HEK293T (cell line): ENCODE measurements at regions not wholly inside any gene's neighbourhood (a gene's known extent, or its start where the extent isn't known, plus 50 kb on each side); places are given as distances from the start of the nearest gene placed in this dataset.

Experiments used
- CTCF ChIA-PET: fragments of 350-600 bp; formaldehyde crosslinking; extraction: SDS; loops from one replicate; lab custom pipeline; 2021; ENCODE audit warnings: antibody characterized with exemption, inconsistent platforms; lab: Yijun Ruan, JAX
- POLR2A ChIA-PET: fragments of 350-600 bp; formaldehyde crosslinking; extraction: SDS; loops from one replicate; lab custom pipeline; 2020; ENCODE audit warnings: antibody characterized with exemption, inconsistent platforms; lab: Yijun Ruan, JAX
- DNase-seq: peaks from one replicate; pipeline ENCODE4 v3.0.0; 2012; ENCODE audit warnings: mixed read lengths; ENCODE audit errors: extremely low spot score
- ARNT ChIP-seq: fragments of 450-650 bp; IDR thresholded peaks from 2 replicates; pipeline ENCODE4 v1.6.1; 2017; ENCODE audit warnings: mild to moderate bottlenecking
- BHLHE40 ChIP-seq: fragments of 450-650 bp; IDR thresholded peaks from 2 replicates; pipeline ENCODE4 v1.6.1; 2016; ENCODE audit warnings: mild to moderate bottlenecking, moderate library complexity, borderline replicate concordance
- CTBP1 ChIP-seq: fragments of 450-650 bp; IDR thresholded peaks from 2 replicates; pipeline ENCODE4 v1.6.1; 2016; ENCODE audit warnings: borderline replicate concordance
- ELF4 ChIP-seq: fragments of 450-650 bp; IDR thresholded peaks from 2 replicates; pipeline ENCODE4 v1.6.1; 2017; ENCODE audit warnings: antibody characterized with exemption
- FOXA1 ChIP-seq: fragments of 450-650 bp; IDR thresholded peaks from 2 replicates; pipeline ENCODE4 v1.6.1; 2016; ENCODE audit warnings: mild to moderate bottlenecking
- FOXK2 ChIP-seq: fragments of 450-650 bp; IDR thresholded peaks from 2 replicates; pipeline ENCODE4 v1.6.1; 2016; ENCODE audit warnings: mild to moderate bottlenecking
- FOXM1 ChIP-seq: fragments of 450-650 bp; IDR thresholded peaks from 2 replicates; pipeline ENCODE4 v1.6.1; 2017; ENCODE audit warnings: mild to moderate bottlenecking, borderline replicate concordance
- HDGF ChIP-seq: fragments of 450-650 bp; IDR thresholded peaks from 2 replicates; pipeline ENCODE4 v1.6.1; 2017; ENCODE audit warnings: antibody characterized with exemption, borderline replicate concordance
- L3MBTL2 ChIP-seq: fragments of 450-650 bp; conservative IDR thresholded peaks from 2 replicates; pipeline ENCODE4 v1.6.1; 2016; ENCODE audit warnings: mild to moderate bottlenecking
- LEF1 ChIP-seq: fragments of 450-650 bp; IDR thresholded peaks from 2 replicates; pipeline ENCODE4 v1.6.1; 2017; ENCODE audit warnings: mild to moderate bottlenecking, borderline replicate concordance
- NFRKB ChIP-seq: fragments of 450-650 bp; IDR thresholded peaks from 2 replicates; pipeline ENCODE4 v1.6.1; 2016; ENCODE audit warnings: mild to moderate bottlenecking, moderate library complexity
- SP1 ChIP-seq: fragments of 450-650 bp; IDR thresholded peaks from 2 replicates; pipeline ENCODE4 v1.6.1; 2017
- SUZ12 ChIP-seq: fragments of 450-650 bp; IDR thresholded peaks from 2 replicates; pipeline ENCODE4 v1.6.1; 2016; ENCODE audit warnings: mild to moderate bottlenecking
- TARDBP ChIP-seq: fragments of 450-650 bp; IDR thresholded peaks from 2 replicates; pipeline ENCODE4 v1.6.1; 2016
- ZNF384 ChIP-seq: fragments of 450-650 bp; IDR thresholded peaks from 2 replicates; pipeline ENCODE4 v1.6.1; 2016
- TF ChIP-seq, protein P1 (sequence below): fragments of 450-650 bp; IDR thresholded peaks from 2 replicates; pipeline ENCODE4 v1.6.1; 2016

DNA sequence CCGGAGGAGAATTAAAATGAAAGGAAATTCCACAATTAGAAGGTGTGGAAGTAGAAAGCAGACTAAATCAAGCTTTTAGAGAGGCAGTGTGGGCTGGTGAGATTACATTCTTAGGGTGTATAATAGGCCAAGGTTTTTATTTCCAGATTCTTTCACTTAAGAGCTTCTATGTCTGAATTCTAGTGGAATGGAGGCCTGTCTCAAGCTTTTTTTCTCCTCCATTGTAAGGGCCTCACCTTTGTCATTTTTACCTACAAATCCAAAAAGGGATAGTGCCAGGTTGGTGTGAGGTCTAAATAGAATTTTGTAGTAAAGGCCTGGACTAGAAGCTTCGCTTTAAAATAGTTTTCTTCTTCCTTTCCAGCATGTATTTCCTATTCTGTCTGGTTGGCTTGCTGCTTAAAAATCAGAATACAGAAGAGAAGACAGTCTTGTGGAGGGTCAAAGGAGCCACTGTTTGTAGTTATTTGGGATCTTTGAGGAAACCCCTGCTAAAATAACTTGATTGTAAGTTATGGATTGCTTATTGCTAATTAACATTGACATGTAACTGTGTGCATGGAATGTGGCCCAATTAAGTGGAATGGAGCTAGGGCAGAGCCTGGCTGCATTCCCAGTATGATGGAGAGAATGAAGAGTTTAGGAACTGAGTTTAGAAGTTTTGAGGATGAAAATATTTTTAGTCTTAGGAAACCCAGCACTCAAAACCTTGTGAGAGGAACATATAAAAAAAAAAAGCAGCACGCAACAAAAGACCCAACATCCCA lies 162.5 kb upstream of the B3GALT2 start:
- POLR2A ChIA-PET = no interaction called here
- no peak for TF ChIP-seq BHLHE40
- TF ChIP-seq ARNT = no peak
- no peak for TF ChIP-seq LEF1
- TF ChIP-seq FOXA1 = no peak
- TF ChIP-seq CTBP1 = no peak
- TF ChIP-seq FOXM1 = no peak
- no peak for TF ChIP-seq HDGF
- no peak for TF ChIP-seq NFRKB
- TF ChIP-seq L3MBTL2 = no peak
- TF ChIP-seq, protein P1, sequence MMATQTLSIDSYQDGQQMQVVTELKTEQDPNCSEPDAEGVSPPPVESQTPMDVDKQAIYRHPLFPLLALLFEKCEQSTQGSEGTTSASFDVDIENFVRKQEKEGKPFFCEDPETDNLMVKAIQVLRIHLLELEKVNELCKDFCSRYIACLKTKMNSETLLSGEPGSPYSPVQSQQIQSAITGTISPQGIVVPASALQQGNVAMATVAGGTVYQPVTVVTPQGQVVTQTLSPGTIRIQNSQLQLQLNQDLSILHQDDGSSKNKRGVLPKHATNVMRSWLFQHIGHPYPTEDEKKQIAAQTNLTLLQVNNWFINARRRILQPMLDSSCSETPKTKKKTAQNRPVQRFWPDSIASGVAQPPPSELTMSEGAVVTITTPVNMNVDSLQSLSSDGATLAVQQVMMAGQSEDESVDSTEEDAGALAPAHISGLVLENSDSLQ = no peak
- TF ChIP-seq SP1 = no peak
- TF ChIP-seq FOXK2 = no peak
- TF ChIP-seq TARDBP = no peak
- TF ChIP-seq ELF4 = no peak
- no peak for TF ChIP-seq SUZ12
- TF ChIP-seq ZNF384 = no peak
- no peak for DNase-seq
- CTCF ChIA-PET = no interaction called here

DNA sequence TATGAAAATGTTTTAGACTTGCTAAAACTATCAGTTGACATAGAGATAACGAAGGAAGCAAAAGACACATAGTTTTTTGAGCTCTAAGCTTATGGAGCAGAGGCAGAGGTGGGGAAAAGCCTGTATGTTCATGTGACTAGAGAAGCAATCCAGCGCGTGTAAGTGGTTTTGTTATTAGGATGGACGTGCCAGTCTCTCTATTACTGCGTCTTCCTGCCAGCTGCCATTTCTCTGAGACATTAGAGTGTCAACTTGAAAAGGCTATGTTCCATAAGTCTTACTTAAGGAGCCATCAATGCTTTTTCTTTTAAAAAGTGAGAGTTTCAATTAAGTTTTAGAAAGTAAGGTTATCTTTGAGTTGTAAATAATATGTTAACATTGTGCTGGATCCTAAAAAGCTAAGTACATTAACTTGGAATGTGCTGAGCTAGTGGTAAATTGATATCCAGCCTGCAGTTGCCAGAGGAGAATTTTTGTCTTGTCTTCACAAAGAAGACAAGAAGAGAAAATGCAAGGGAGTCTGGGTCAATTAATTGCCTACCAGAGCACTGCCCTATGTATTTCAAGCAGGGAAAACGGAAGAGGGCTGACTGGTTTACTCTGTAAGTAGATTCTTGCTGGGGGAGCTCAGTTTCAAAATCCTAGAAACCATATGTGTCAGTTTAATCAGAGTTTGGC lies 161.8 kb upstream of the B3GALT2 start:
- no peak for TF ChIP-seq CTBP1
- TF ChIP-seq HDGF = no peak
- no peak for TF ChIP-seq SUZ12
- no peak for TF ChIP-seq ZNF384
- no peak for TF ChIP-seq SP1
- TF ChIP-seq, protein P1 = no peak
- TF ChIP-seq LEF1 = no peak
- TF ChIP-seq BHLHE40 = no peak
- TF ChIP-seq FOXA1 = no peak
- TF ChIP-seq ARNT = no peak
- no peak for TF ChIP-seq TARDBP
- TF ChIP-seq ELF4 = no peak
- no peak for TF ChIP-seq NFRKB
- no peak for TF ChIP-seq L3MBTL2
- TF ChIP-seq FOXM1 = no peak
- no peak for TF ChIP-seq FOXK2
- no peak for DNase-seq
- ChIA-PET CTCF (no interaction called here), POLR2A (no interaction called here)

DNA sequence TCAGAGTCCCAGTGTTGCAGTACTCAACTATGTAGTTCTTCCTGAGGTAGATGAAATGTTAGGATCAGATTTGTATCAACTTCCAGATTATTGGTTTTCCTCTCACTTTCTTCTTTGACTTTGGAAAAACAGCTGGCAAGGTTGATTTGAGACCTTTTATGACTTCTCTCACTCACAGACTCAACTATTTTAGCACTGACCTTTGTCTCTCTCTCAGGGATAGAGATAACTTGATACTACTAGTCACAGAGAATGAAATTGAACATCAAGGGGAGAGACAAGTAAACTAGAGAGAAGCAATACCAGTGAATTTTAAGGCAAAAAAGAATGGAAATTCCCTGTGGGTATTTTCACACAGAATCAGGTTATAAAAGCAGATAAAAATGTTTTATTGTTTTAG lies 159.7 kb upstream of the B3GALT2 start:
- POLR2A ChIA-PET = no interaction called here
- CTCF ChIA-PET = no interaction called here
- TF ChIP-seq L3MBTL2 = no peak
- TF ChIP-seq ARNT = no peak
- TF ChIP-seq ZNF384 = no peak
- TF ChIP-seq SP1 = no peak
- TF ChIP-seq FOXA1 = no peak
- no peak for TF ChIP-seq SUZ12
- TF ChIP-seq LEF1 = no peak
- TF ChIP-seq, protein P1 = no peak
- TF ChIP-seq TARDBP = no peak
- TF ChIP-seq BHLHE40 = no peak
- no peak for TF ChIP-seq NFRKB
- no peak for TF ChIP-seq HDGF
- no peak for DNase-seq

DNA sequence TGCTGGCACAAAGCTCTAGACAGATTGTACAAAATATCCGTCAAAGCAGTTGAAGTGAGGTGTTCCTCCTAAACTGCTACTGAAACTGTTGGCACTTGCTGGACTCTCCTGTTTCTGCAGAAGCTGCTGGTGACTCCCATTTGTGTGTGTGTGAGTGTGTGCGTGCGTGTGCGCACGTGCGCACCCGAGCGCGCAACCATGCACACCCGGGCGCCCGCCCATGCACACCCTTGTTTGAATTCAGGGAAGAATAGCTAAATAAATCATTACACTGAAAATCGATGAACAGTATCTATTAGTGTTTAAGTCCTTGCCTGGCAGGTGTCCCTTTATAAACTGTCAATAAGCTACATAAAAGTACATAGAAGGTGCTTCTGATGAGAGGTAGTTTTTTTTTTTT lies 156.4 kb upstream of the B3GALT2 start:
- no peak for DNase-seq
- TF ChIP-seq LEF1 (no peak), BHLHE40 (no peak), ZNF384 (no peak), L3MBTL2 (no peak), SP1 (no peak), ARNT (no peak), SUZ12 (no peak)
- TF ChIP-seq, protein P1 = no peak
- POLR2A ChIA-PET = no interaction called here
- CTCF ChIA-PET = interaction anchor here (0.7 kb wide), 1 partner anchor 995 kb away, joined by 3 read pairs; no protein-coding TSS in a partner anchor

DNA sequence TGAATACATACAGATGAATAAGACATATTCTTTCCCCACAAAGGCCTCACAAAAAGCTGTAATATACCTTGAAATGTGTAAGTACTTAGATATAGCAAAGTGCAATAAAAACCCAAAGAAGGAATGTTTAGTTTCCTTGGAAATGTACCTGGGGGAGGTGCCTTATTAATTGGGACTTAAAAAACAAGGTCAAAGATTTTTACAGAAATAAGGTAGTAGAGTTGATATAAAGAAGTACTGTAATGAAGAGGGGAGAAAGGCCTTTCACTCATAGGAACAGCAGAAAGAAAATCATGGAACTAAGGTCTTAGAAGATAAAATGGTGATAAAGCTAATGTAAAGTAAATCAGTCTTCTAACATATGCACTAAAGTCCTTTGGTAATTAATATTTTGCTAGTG lies 153.9 kb upstream of the B3GALT2 start:
- DNase-seq = no peak
- ChIA-PET CTCF (no interaction called here), POLR2A (no interaction called here)
- TF ChIP-seq TARDBP (no peak), SUZ12 (no peak), ZNF384 (no peak)
